Endothelial cell of umbilical vein (primary cell): ENCODE measurements at regions not wholly inside any gene's neighbourhood (a gene's known extent, or its start where the extent isn't known, plus 50 kb on each side); places are given as distances from the start of the nearest gene placed in this dataset.
"Not testable (repeated sequence)": the region's sequence is repeated elsewhere in the genome, so short reads cannot be mapped to it uniquely, and the experiment has no call there.

Source experiments
- BruUV-seq: library from RNA; stranded (reverse); fragments of 400-500 nt; replicated peaks from 2 replicates; lab custom pipeline; 2021; lab: Mats Ljungman, UMichigan
- CTCF ChIA-PET: fragments of 300-600, 350-600 bp; sonication (Branson Sonifier 250); formaldehyde crosslinking; loops from one replicate; lab custom pipeline; 2021; ENCODE audit warnings: antibody characterized with exemption, inconsistent platforms; lab: Charles Lee
- POLR2A ChIA-PET: fragments of 300-600, 350-600 bp; sonication (Branson Sonifier 250); formaldehyde crosslinking; loops from one replicate; lab custom pipeline; 2021; ENCODE audit warnings: antibody characterized with exemption, inconsistent platforms; lab: Charles Lee
- DNase-seq: peaks from one replicate; pipeline ENCODE4 v3.0.0-alpha.2; 2011; ENCODE audit warnings: low read depth, low spot score
- FAIRE-seq: peaks from 2 replicates; lab custom pipeline; 2011; peaks lifted over from hg19 to GRCh38; lab: Jason Lieb, UNC
- H2AFZ ChIP-seq: 2 replicates; pipeline ENCODE4 v1.6.0; 2012; ENCODE audit warnings: low read depth, low read length, control low read depth, inconsistent platforms
- H3K27ac ChIP-seq: 2 replicates; pipeline ENCODE4 v1.5.1; 2011; ENCODE audit warnings: low read depth, mild to moderate bottlenecking, control low read depth, low read length, moderate library complexity; ENCODE audit not compliant: insufficient read depth
- H3K27me3 ChIP-seq, 2 experiments: 2 replicates each; pipeline versions ENCODE4 v1.6.0 to v1.6.1; 2011; ENCODE audit warnings: low read length in 2 of 2, mixed read lengths in 1 of 2; ENCODE audit not compliant: control insufficient read depth in 2 of 2, insufficient read depth in 2 of 2
- H3K36me3 ChIP-seq, 2 experiments: 2 replicates in 1 of 2; 3 replicates in 1 of 2; pipeline ENCODE4 v1.5.1; 2011; ENCODE audit warnings: low read length in 2 of 2, mild to moderate bottlenecking in 1 of 2, moderate library complexity in 1 of 2; ENCODE audit not compliant: control insufficient read depth in 2 of 2, insufficient read depth in 2 of 2; ENCODE audit errors: extremely low read depth in 1 of 2
- H3K4me1 ChIP-seq: 3 replicates; pipeline ENCODE4 v1.5.1; 2011; ENCODE audit warnings: mild to moderate bottlenecking, low read length; ENCODE audit not compliant: control insufficient read depth, insufficient read depth; ENCODE audit errors: extremely low read depth
- H3K4me2 ChIP-seq: 2 replicates; pipeline ENCODE4 v1.6.1; 2011; ENCODE audit warnings: low read length, control low read depth, mixed read lengths; ENCODE audit not compliant: insufficient read depth
- H3K4me3 ChIP-seq, 3 experiments: fragments of 200-600 bp in 1 of 3; sonication (generic), shearing (Covaris generic) in 1 of 3; replicated peaks in 1 of 3; 2 replicates each; pipeline ENCODE4 v1.5.1; 2011 to 2016; ENCODE audit warnings: control low read depth in 3 of 3, low read length in 3 of 3, mild to moderate bottlenecking in 2 of 3, inconsistent platforms in 1 of 3, low read depth in 1 of 3, moderate library complexity in 1 of 3; ENCODE audit not compliant: insufficient read depth in 1 of 3
- H3K79me2 ChIP-seq: 2 replicates; pipeline ENCODE4 v1.6.0; 2012; ENCODE audit warnings: low read length, inconsistent platforms; ENCODE audit not compliant: control insufficient read depth, insufficient read depth
- H3K9ac ChIP-seq: replicated peaks from 2 replicates; pipeline ENCODE3; 2011; ENCODE audit warnings: low read length, control low read depth; ENCODE audit not compliant: insufficient read depth; ENCODE audit errors: extremely low read depth
- H3K9me1 ChIP-seq: replicated peaks from 3 replicates; pipeline ENCODE4 v1.6.0; 2011; ENCODE audit warnings: mild to moderate bottlenecking, low read length; ENCODE audit not compliant: control insufficient read depth, insufficient read depth; ENCODE audit errors: extremely low read depth
- H3K9me3 ChIP-seq: replicated peaks from 2 replicates; pipeline ENCODE4 v1.5.1; 2012; ENCODE audit warnings: low read length, inconsistent platforms; ENCODE audit not compliant: control insufficient read depth, insufficient read depth
- H4K20me1 ChIP-seq: replicated peaks from 2 replicates; pipeline ENCODE3; 2011; ENCODE audit warnings: mild to moderate bottlenecking, low read length; ENCODE audit not compliant: control insufficient read depth, insufficient read depth; ENCODE audit errors: extremely low read depth
- dilution Hi-C: fragments of 300-500 bp; cut with MboI; formaldehyde crosslinking; loops from one replicate; pipeline ENCODE4 v1.15.0; 2019; ENCODE audit warnings: low sequenced_read_pairs; ENCODE audit not compliant: extremely low pct_ligation_motif_present
- intact Hi-C: fragments of 100-400 bp; cut with micrococcal nuclease; formaldehyde crosslinking; loops from one replicate; pipeline ENCODE4 v1.10.0; 2022

DNA sequence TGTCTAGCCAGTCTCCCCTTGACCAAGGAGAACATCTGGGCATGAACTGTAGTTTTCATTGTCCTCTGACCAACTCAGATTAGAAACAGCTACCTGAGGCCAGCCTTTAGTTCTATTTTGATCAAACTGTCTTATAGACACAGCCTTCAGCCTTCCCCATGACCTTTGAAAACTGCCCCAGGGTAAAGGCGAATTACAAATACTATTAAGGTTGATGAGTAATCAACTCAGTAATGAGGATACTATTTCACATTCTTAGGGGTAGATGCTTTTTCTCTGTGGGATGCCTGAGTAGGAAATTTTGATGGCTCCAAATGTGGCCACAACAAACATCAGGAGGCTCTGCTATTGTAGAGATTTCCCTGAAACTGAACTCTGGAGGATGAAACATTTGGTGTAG lies 234.0 kb upstream of the VKORC1L1 start:
- CTCF ChIA-PET, H3K9ac ChIP-seq, H3K9me1 ChIP-seq, dilution Hi-C loops, H3K4me2 ChIP-seq, FAIRE-seq, BruUV-seq, H3K27me3 ChIP-seq, H3K4me3 ChIP-seq, H3K4me1 ChIP-seq, POLR2A ChIA-PET, DNase-seq, H3K27ac ChIP-seq, H3K9me3 ChIP-seq, H4K20me1 ChIP-seq, H3K79me2 ChIP-seq, H2AFZ ChIP-seq, intact Hi-C loops, H3K36me3 ChIP-seq: not testable (repeated sequence)

DNA sequence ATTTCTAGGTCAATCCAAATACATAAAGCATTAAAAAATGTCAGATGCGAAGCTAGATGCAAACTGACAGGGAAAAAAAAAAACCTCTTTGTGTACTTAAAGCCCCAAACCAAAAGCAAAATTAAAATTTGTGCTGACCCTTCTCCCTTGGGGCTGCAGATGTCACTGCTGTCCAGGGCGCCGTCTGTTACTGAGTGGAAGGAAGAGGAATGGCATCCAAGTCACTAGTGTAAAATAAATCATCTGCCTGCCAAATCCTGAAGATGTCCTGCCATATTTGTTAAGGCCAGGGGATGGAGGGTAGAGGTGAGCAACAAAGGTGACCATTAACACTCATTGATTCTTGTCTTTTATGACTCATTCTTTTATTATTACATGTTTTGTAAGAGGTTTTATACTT lies 233.2 kb upstream of the VKORC1L1 start:
- H3K36me3 ChIP-seq, FAIRE-seq, dilution Hi-C loops, H3K27ac ChIP-seq, POLR2A ChIA-PET, H3K79me2 ChIP-seq, H3K9ac ChIP-seq, H3K9me1 ChIP-seq, BruUV-seq, H4K20me1 ChIP-seq, H3K4me2 ChIP-seq, intact Hi-C loops, DNase-seq, CTCF ChIA-PET, H2AFZ ChIP-seq, H3K4me3 ChIP-seq, H3K9me3 ChIP-seq, H3K4me1 ChIP-seq, H3K27me3 ChIP-seq: not testable (repeated sequence)

DNA sequence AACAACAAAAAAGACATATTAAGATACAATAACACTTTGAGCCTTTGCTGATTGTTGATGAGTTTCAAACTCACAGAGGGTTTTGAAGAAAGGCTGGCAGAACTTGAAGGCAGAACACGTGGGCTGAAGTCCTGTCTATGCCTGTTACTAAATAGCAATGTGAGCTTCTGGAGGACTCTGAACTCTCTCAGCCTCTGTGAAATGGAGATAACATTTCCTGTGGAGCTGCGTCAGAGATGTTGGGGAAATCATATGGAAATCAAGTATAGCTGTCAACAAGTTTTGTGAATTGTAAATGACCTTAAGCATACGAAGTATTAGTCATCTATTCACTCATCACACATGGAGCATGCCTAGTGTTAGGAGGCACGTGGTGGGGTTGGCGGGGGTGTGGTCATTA lies 229.4 kb upstream of the VKORC1L1 start:
- H3K9ac ChIP-seq, CTCF ChIA-PET, H3K4me1 ChIP-seq, H3K36me3 ChIP-seq, dilution Hi-C loops, H3K4me2 ChIP-seq, H3K27me3 ChIP-seq, FAIRE-seq, intact Hi-C loops, H3K79me2 ChIP-seq, H3K9me3 ChIP-seq, H4K20me1 ChIP-seq, DNase-seq, POLR2A ChIA-PET, H2AFZ ChIP-seq, BruUV-seq, H3K4me3 ChIP-seq, H3K9me1 ChIP-seq, H3K27ac ChIP-seq: not testable (repeated sequence)

DNA sequence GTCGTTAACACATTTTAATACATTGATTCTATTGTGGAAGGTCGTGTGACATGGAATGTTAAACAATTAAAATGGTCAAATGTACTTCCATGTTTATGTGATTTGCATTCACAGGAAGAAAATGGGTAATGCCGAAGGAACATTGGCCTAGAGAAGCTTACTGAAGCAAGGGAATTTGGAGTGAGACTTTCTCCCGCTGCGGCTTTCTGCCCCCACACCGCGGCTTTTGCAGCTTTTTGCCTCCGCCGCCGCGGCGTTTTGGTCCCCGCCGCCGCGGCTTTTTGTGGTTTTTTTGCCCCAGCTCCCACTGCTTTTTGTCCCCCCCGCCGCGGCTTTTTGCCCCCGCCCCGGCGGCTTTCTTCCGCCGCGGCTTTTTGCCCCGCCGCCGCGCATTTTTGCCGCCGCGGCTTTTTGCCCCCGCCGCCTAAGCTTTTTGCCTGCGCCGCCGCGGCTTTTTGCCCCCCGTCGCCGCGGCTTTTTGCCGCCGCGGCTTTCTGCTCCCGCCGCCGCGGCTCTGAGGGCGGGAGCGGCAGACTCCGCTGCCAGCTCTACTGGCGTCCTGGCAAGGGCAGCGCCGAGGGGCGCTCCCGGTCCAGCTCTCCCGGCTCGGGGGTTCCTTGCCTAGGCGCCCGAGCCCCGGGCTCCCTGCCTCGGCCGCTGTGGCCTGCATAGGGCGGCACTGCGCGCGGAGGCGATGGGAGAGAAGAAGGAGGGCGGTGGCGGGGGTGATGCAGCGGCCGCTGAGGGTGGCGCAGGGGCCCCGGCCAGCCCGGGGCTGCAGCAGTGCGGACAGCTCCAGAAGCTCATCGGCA lies 225.5 kb upstream of the VKORC1L1 start:
- FAIRE-seq, H4K20me1 ChIP-seq, H3K4me1 ChIP-seq, H3K36me3 ChIP-seq, BruUV-seq, H3K9ac ChIP-seq, H3K4me3 ChIP-seq, H2AFZ ChIP-seq, H3K9me3 ChIP-seq, H3K27me3 ChIP-seq, DNase-seq, H3K9me1 ChIP-seq, intact Hi-C loops, H3K4me2 ChIP-seq, CTCF ChIA-PET, H3K27ac ChIP-seq, POLR2A ChIA-PET, dilution Hi-C loops, H3K79me2 ChIP-seq: not testable (repeated sequence)
